Endothelial cell of hepatic sinusoid (primary cell): ENCODE measurements at regions not wholly inside any gene's neighbourhood (a gene's known extent, or its start where the extent isn't known, plus 50 kb on each side); places are given as distances from the start of the nearest gene placed in this dataset.

Source experiments
- in situ Hi-C: cut with HindIII; loops from 2 replicates; pipeline ENCODE4 v1.10.0; 2017; ENCODE audit warnings: low sequenced_read_pairs

DNA sequence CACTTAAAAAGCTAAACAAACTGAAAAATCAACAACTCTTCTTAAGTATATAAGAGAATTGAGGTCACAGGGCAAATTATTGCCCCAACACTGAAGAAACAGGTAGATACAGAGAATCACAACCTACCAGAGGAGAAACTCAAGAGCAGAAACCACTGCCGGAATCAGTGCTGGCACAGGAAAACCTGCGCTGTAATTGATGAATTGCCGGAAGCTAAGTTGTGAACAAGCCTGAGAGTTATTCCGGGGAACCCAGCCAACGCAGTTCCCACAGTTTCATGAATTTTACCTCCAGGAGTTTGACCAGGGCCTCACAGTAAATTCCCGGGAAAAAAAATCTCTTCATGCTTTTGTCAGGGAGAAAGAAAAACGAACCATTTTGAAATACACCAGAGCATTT lies 657.1 kb upstream of the BRINP3 start:
- in situ Hi-C loops: no loop called here

DNA sequence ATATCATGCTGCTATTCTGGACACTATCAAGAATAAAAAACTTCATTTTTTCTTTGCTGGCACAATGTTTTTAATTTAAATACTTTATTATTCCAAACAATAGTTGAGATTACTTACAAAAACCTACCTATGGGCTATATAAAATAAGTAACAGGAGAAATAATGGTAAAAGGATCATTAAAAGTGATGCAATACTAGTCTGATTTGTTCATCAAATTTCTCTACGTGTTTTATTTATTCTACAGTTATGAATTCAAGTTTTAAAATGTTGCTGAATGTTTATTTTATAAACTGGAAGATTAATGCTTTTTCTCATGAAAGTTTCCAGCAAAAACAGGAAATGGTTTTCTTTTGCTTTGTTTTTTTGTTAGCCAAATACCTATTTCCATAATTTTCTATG lies 662.4 kb upstream of the BRINP3 start:
- in situ Hi-C loops: no loop called here

DNA sequence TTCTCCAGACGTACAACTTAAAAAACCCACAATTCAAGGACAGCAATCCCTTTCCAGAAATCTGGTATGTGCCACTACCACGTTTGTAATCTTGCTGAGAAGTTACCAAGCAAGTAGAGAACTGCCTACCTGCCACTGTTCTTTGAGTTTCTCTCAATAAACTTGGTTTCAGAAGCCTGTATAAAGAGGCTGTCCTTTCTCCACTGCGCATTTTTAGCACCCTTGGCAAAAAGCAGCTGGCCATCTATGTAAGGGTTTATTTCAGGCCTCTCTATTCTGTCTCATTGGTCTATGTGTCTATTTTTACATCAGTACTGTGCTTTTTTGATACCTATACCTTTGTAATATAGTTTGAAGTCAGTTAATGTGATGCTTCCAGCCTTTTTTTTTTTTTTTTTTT lies 665.1 kb upstream of the BRINP3 start:
- in situ Hi-C loops: no loop called here

DNA sequence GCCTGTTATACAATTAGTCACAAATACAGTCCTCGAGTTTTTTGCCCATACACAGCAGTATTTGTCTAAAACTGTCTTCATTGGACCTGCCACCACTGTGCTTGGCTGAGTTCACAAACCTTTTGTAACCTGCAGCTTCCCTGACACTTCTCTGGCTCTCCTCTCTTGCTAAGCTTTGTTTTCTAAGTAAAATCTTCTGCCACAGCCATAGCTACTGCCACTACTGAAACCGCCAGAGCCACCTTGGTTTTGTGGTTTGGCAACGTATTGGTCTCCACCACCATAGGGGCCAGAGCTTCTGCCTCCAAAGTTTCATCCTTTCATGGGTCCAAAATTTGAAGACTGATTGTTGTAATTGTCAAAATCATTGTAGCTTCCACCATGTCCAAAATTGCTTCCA lies 668.2 kb upstream of the BRINP3 start:
- in situ Hi-C loops: no loop called here

DNA sequence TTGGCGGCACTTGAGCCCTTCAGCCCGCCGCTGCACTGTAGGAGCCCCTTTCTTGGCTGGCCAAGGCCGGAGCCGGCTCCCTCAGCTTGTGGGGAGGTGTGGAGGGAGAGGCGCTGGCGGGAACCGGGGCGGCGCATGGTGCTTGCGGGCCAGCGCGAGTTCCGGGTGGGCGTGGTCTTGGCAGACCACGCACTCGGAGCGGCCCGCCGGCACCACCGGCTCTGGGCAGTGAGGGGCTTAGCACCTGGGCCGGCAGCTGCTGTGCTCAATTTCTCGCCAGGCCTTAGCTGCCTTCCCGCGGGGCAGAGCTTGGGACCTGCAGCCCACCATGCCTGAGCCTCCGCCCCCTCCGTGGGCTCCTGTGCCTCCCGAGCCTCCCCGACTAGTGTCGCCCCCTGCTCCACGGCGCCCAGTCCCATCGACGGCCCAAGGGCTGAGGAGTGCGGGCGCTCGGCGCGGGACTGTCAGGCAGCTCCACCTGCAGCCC lies 673.7 kb upstream of the BRINP3 start:
- in situ Hi-C loops: no loop called here

DNA sequence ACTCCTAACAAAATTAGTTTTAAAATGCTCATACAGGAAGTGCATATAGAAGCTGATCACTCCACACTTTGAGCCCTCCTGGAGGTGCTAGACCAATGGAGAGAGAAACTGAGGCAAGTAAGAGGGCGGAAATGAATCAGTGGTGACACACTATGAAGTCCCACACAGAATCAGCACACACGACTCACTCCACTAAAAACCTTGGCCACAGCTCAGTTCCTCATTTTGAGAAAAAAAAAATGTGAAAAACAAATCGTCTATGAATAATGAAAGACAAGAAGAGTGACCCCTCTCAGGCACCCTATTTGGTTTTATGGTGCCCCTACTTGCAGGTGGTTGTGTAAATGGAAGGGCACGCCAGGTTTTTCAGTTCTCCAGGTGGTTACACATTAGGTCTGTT lies 675.1 kb upstream of the BRINP3 start:
- in situ Hi-C loops: no loop called here

DNA sequence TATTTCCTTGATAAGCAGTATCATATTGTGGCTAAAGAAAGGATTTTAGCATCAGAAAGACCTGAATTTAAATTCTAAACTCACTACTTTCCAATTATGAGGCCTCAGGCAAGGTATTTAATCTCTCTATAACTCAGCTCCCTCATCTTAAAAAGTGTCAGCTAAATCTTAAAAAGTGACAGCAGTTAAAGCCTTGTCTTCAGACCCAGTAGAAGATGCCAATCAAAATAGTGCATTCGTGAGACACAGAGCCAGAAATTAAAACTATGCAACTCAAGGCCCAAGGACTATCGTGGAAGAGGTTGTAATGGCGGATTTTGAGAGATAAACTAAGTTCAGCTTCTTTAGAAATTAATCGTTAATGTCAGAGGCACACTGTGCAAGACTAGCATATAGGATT lies 677.5 kb upstream of the BRINP3 start:
- in situ Hi-C loops: no loop called here

DNA sequence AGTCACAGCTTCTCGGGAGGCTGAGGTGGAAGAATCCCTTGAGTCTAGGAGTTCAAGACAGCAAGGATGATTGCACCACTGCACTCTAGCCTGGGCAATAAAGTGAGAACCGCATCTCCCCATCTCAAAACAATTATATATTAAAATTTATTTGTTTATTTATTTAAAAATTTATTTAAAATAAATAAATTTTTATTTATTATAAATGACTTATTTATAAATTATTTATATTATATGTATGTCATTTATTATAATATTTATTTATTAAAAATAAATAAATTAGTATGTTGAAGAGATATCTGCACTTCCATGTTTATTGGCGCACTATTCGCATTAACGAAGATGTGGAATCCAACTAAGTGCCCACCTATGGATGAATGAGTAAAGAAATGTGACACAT lies 683.2 kb upstream of the BRINP3 start:
- in situ Hi-C loops: no loop called here

DNA sequence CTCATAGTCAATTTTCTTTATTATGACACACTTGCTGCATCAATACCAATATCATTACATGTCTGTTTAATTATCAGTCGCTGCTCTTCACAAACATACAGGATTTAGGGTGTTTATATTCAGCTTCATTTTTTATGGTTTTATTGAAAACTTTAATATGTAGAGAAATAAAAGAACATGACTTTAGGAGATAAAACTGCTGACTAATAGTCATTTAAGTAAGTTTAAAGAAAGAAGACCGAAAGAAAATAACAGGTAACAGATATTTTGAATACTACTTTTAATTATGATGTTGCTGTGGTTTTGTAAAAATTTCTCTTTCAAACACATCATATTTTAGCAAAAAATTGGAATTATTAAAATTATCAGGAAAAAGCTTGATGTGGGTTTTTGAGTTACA lies 685.1 kb upstream of the BRINP3 start:
- in situ Hi-C loops: no loop called here

DNA sequence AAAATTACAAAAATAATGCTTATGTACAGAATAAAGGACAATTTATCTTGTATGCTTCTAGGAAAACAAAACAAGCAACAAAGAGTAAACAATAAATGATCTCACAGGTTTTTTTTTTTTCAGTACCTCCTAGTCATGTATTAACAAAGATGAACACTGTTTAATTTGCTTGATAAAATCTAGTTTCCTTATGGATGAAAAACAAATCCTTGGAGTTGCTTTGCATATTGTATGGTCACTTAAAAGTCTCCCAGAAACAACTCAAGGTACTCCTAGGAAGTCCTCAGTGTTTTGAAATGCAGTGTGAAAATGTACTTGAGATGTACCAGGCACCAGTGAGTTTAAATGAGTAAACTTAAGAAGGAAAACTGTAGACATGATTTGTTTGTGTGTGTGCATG lies 686.0 kb upstream of the BRINP3 start:
- in situ Hi-C loops: no loop called here

DNA sequence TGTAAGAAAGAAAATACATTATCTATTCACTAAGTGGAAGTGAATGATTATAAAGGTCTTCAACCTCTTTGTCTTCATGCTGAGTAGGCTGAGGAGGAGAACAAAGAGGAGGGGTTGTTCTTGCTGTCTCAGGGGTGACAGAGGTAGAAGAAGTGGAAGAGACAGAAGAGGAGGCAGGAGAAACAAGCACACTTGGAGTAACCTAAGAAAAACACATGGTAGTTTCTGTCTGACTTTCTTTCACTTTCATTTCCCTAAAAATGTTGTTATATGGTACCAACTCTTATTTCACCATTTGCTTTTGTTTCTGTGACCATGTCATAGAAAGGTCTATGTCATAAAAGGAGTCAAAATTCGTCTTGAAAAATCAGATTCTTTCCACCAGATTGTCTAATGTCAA lies 696.6 kb upstream of the BRINP3 start:
- in situ Hi-C loops: no loop called here

DNA sequence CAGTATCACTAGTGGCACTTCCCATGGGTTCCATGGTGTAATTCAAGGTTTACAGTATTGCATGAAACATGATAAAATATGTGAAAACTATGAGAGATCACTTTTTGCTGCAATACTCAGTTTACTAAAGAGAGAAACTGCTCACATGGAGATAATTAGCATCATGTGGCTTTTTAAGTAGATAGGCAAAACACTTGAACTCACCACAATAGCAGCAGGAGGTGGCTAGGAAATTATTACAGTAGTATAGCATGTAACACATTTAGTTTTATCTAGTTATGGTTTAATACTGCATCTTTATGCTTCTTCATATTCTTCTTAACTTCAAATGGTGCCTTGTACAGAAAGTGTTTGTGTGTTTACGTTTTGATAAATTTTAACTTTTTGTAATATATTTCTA lies 698.5 kb upstream of the BRINP3 start:
- in situ Hi-C loops: no loop called here

DNA sequence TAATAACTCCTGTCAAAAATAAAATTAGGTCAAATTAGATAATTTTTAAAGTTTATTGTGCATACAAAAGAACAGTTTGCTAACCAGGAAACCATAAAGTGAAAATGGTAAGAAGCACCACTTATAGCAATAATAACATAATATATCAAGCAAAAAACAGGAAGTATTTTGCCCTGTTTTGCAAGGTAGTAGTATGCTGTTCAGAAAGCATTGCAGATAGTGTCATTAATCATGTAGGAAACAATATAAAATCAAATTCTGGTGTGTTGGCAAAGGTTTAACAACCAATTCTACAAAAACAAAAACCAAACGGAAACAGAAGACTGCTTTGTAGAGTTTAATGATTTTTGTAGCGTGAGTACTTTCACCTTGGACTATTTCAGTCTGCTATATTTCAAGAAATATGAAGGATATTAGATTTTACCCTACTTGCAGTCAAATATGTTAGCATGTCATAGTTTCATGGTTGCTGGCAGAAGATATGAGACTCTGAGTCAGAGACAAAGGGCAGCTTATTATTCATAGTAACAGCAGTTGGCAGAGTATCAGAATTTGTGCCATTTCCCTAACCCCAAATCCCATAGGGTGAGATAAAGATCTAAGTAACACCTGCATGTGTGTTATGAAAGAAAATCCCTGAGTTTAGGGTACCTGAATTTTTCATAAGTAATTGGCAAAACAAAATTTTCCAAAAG lies 729.0 kb upstream of the BRINP3 start:
- in situ Hi-C loops: no loop called here

DNA sequence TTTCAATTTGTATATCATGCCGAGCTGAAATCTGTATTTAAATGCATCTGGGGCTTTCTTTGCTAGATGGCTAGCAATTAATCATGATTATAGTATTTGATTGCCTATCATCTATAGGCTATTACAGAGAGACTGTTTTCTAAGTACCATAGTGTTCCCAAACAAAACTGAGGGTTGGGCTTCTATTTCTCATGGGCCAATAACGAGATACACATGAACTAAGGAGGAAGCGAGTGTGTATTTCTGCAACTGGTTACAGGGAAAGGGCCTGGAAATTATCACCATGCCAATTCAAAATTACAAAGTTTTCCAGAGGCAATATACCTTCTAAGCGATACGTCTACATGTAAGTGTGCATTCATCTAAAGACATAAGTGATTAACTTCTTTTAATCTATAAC lies 744.5 kb upstream of the BRINP3 start:
- in situ Hi-C loops: no loop called here

DNA sequence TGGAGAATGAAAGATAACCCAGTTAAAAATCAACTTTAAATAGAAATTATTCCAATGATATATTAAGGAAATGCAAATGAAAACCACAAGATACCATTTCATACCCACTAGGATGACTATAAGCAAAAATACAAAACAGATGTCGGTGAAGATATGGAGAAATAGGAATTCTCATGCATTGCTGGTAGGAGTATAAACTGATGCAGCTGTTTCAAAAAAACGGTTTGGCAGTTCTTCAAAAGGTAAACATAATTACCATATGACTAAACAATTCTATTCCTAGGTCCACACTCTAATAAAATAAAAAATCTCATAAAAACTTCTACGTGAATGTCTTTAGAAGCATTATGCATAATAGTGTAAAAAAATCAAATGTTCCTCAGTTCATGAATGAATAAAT lies 763.3 kb upstream of the BRINP3 start:
- in situ Hi-C loops: no loop called here

DNA sequence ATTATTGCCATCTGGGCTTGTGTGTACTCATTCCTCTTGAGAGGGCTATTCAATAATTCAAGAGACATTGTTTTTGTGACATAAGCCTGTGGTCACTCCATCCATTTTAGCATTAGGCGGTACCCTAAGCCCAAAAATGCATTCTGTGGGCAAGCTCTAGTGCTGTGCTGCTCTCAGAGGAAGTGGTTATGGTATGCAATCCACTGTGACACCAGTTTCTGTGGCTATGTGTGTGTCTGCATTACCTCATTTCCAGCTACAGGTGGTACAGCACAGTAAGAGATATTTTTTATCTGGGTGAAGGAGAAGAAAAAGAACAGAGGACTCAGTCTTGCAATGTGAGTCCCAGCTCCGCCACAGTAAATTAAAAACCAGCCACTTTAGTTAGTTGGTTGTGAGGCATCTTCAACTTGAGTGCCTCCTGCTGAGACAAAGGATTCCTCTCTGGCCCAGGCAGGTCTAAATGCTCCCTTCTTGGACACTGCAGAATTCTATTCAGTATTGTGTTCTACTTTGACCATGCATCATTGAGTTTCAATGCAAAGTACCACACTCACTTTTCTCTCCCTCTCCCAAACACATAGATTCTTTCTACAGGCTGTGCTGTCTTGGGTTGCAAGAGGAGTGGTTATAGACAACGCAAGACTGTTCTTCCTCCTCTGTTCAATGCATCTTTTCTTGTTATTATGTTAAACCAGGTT lies 777.8 kb upstream of the BRINP3 start:
- in situ Hi-C loops: no loop called here

DNA sequence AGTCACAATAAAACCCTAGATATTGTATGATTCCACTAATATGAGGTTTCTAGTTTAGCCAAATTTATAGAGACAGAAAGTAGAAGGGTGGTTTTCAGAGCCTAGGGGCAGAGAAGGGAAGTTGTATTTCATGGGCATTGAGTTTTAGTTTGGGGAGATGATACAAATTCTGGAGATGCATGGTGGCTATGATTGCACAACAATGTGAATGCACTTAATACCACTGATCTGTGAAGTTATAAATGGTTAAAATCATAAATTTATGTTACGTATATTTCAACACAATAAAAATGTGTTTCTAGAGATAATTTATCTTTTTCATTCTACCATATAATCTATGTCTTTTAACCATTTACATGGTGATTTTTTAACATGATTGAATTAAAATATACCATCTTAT lies 779.3 kb upstream of the BRINP3 start:
- in situ Hi-C loops: no loop called here

DNA sequence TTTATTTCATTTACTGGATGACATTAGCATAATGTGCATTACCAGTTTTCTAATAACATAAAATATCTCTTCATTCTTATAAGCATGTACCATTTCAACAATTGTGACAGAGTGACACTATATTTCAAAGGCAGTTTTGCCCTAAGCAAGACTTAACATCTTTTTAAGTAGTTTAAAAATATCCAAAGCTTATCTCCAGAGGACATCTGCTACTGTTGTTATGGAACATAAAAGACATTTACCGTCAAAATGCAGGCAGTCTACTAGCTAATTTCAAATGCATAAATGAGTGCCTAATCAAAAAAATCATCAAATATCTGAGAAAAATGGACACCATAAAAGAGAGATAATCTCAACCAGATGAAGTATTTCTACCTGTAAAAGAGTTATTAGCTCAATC lies 782.4 kb upstream of the BRINP3 start:
- in situ Hi-C loops: no loop called here

DNA sequence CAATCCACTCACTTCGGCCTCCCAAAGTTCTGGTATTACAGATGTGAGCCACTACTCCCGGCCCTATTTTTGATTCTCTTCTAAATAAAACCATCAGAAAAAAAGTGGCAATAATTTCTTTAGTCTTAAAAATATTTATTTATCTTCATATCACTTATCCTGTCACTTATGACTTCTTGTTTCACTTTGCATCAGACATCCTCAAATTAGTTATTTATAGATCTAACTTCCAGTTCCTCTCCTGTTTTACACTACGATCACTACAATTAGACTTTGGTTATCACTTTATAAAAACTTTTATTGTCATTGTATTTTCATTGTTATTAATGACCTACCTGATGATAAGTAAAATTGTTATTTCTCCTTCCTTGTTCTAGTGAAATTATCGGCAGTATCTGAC lies 783.4 kb upstream of the BRINP3 start:
- in situ Hi-C loops: no loop called here

DNA sequence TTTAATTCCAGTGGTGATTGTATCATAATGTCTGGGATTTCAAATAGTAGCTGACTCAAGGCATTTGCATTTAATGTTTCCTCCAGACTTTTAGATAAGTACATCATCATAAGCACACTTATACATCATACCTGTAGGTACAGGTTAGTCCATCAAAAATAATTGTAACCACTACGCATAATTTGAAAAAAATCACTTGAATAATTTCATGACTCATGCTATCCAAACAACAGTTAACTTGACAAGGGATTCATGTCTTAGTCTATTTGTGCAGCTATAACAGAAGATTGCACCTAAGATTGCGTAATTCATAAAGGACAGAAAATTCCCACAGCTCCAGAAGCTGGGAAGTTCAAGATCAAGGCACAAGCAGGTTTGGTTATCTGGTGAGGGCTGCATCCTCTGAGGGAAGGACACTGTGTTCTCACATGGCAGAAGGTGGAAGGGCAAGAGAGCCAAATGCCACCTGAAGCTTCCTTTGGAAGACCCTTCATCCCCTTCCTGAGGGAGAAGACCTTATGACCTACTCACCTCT lies 801.7 kb upstream of the BRINP3 start:
- in situ Hi-C loops: loop anchor here (5.0 kb wide), 1 partner anchor 43 kb away; no protein-coding TSS in a partner anchor

DNA sequence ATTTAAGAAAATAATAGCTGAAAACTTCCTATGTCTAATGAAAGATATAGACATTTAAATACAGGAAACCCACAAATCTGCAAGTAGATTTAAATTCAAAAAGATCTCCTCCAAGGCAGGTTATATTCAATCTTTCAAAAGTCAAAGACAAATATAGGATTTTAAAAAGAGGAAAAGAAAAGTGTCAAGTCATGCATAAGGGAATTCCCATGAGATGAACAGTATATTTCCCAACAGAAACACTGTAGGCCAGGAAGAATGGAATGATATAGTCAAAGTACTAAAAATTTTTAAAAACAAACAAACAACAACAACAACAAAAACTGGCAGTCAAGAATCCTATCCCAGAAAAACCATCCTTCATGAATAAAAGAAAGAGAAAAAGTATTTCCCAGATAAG lies 806.5 kb upstream of the BRINP3 start:
- in situ Hi-C loops: no loop called here

DNA sequence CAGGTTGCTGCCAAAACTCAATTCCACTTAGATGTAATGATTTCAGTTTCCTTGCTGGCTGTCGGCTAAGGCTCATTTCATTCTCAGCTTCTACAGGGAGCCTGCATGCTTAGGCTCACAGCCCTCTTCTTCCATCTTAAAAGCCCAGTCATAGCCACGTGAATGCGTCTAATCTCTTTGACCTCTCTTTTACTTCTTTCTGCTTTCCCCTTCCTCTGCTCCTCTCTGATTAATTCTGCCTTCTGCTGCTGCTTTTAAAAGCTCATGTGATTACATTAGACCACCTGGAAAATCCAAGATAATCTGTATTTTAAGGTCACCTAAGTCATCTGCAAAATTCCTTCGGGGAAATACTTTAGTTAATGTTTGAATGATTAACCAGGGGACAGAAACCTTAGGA lies 812.8 kb upstream of the BRINP3 start:
- in situ Hi-C loops: no loop called here
